ENCODE measurements at regions not wholly inside any gene's neighbourhood (a gene's known extent, or its start where the extent isn't known, plus 50 kb on each side); places are given as distances from the start of the nearest gene placed in this dataset.

GRCh38 chr10:78471723-78472550 is 438.3 kb downstream of the RPS24 start:
- TF ChIP-seq CTCF (IDR thresholded peaks at IDR 0.05) (no peak), POLR2A (IDR thresholded peaks at IDR 0.05) (no peak)

Data from thyroid gland (tissue), 4 donors.